Middle frontal gyrus (tissue), 1 donor: ENCODE measurements at regions not wholly inside any gene's neighbourhood (a gene's known extent, or its start where the extent isn't known, plus 50 kb on each side); places are given as distances from the start of the nearest gene placed in this dataset.
"Not testable (repeated sequence)": the region's sequence is repeated elsewhere in the genome, so short reads cannot be mapped to it uniquely, and the experiment has no call there.

Source experiments
- DNase-seq: peaks from one replicate; pipeline ENCODE4 v3.0.0-alpha.2; 2015; ENCODE audit warnings: low spot score; ENCODE audit errors: extremely low spot score

DNA sequence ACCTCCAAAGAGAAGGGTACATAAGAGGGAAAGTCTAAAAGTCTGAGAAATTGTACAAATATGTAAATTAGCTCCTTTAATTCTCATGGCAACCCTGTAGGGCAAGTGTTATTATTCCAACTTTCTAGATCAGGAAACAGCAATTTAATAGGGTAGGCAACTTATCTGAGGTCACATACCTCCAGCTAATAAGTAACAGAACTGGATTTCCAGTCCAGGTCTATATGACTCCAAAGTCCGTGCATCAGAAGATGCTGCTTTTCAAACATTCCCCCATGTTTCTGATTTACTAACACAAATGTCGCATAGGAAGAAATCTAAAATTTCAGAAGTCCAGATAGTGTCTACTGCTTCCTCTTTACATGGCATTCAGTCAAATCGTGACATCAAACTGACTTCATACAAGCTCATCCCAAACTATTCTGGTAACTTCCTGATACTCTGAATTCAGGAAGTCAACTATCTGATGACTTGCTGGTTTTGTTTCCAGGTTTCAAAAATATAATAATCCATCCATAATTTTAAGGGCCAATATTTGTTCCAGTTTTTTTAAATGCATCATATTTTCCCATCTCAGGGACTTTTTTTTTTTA, 419.3 kb upstream of the ACVR2A start:
- no peak for DNase-seq

DNA sequence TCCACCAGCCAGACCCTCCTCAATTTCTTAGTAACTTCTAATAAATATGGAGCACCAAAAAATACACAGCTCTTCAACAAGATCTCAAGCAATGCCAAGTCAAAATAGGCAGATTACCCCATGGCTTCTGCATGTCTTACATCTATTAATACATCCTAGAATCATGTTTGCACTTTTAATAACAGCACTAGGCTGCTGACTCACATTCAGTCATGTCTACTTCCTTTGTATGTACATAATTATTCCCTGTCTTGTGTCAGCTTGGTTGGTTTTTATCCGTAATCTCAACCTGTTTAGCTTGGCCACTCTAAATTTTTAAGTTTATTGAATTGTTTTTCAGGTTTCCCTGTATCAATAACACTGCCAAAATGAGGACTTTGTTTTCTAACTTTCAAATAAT, 420.1 kb upstream of the ACVR2A start:
- DNase-seq: no peak

GRCh38 chr2:147420947-147421675, 423.7 kb upstream of the ACVR2A start:
- DNase-seq: no peak

DNA sequence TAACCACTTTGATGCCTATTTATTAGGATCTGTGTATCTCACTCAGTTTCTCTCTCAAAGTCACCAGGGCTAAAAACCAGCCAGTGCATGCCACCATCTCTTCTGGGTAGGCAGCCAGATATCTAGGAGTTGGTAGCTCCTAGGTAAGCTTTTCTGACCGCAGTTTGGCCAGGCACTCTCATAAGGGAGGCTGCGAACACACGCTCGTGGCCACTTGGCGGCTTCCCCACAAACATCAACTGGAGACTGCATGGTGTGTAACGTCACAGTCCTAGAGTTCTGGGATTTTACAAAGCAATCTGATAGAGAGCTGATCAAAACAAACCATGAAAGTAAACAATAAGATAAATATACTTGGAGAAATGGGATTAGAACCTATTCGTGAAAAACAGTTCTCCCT, 424.3 kb upstream of the ACVR2A start:
- DNase-seq: no peak

DNA sequence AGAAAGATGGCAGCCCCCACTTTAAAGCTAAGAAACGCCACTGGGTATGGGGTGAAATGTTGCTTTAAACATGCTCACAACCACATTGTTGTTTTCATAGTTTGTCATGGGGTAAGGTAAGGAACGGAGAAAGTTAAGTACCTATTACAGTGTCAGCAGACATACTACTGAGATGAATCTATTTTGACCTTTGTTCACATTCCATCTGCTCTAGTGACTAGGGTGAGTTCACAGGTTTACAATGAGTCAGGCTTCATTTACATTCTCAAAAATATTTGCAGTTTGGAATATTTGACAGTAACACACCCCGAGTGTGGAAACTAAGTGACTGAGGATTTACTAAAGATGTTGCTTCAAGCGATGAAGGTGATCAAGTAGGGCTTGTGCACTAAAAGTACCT, 428.7 kb upstream of the ACVR2A start:
- DNase-seq: no peak

GRCh38 chr2:147414656-147415055, 430.2 kb upstream of the ACVR2A start:
- not testable (repeated sequence) for DNase-seq

- no peak for DNase-seq
These were observed 436.5 kb upstream of the ACVR2A start for GRCh38 chr2:147408357-147408756.

GRCh38 chr2:147405651-147406050, 439.2 kb upstream of the ACVR2A start:
- no peak for DNase-seq

DNA sequence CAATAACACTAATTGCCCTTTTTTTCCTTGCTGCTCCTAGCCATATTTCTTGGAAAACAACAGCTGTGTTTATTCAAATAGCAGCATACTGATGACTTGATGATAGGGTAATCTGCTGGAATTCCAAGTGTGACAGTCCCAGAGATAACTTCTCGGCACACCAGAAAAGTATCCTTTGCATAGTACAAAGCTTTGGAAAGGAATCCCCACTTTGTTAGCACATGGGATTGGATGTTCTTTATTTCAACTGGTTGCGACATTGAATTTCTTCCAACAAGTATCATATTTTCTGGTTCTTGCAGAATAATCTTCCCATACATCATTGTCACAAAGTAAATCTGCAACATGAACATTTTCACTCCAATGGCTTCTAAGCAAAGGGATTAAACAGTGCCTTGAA, 445.8 kb upstream of the ACVR2A start:
- DNase-seq: no peak

DNA sequence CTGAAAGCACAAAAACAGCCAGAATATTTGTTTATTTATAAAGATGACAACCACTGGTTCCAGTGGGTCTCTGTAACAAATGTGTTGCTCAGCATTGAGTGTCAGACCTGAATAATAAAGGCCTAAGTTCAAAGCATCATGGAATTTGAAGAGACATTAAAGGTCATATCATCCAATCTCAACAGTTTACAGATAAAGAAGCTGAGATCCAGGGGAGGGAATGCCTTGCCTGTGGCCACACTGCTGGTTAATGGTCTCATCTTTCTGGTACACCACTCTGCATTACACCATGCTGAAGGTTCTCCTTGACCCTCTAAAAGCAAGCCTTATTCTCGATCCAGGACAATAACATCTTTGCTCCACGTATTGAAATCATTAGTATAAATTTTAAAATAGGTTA, 446.5 kb upstream of the ACVR2A start:
- DNase-seq: no peak

- DNase-seq: no peak
These were observed 447.9 kb upstream of the ACVR2A start for GRCh38 chr2:147396890-147397289.

- DNase-seq: no peak
These were observed 450.5 kb upstream of the ACVR2A start for GRCh38 chr2:147394179-147394790.

DNA sequence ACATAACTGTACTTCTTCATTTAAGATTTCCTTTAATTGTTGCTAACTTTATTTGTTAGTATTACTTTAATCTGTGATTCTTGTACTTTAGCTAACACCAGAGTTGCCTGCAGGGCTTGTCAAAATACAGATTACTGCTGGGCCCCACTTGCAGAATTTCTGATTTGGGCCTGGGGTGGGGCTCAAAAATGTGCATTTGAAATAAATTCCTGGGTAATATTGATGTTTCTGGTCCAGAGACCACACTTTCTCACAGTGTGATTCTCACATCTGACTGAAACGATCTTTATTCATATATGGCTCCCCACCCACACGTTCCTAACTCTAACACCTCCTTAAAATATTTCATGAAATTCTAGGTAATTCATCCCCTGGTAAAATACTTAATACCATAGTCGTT, 452.6 kb upstream of the ACVR2A start:
- DNase-seq: no peak

- DNase-seq: no peak
These were observed 454.4 kb upstream of the ACVR2A start for GRCh38 chr2:147390475-147390874.

DNA sequence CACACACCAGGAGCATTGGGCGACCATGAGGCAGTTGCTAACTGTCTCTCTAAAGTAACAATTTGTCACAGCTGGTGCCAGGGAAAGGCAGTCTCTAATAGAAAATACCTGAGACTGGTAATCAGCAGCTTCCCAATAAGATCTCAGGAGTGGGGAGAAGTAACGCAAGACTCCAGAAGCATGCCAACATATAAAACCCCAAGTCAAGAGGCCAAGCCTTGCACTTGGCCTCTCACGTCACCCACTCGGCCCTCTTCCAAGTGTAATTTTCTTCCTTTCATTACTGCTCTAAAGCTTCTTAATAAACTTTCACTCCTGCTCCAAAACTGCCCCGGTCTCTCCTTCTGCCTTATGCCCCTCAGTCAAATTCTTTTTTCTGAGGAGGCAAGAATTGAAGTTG, 455.6 kb upstream of the ACVR2A start:
- DNase-seq: no peak

DNA sequence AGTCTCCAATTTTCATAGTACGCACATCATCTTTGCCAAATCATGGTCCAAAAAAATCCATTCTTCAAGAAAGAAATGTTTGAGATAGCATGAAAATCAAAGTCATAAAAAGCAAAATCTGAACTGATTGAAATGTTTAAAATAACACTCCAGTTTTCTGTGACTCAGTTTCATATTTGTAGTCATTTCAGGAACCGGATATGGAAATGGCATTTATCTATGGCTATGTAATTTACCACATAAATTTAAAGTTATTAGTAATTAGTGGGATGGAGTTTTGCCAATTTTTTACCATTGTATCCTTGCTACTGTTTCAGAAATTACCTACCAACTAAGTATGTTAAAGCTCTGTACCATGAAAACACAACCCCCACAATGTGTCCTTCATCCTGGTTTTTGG, 456.6 kb upstream of the ACVR2A start:
- DNase-seq: no peak

GRCh38 chr2:147386284-147386683, 458.5 kb upstream of the ACVR2A start:
- no peak for DNase-seq

DNA sequence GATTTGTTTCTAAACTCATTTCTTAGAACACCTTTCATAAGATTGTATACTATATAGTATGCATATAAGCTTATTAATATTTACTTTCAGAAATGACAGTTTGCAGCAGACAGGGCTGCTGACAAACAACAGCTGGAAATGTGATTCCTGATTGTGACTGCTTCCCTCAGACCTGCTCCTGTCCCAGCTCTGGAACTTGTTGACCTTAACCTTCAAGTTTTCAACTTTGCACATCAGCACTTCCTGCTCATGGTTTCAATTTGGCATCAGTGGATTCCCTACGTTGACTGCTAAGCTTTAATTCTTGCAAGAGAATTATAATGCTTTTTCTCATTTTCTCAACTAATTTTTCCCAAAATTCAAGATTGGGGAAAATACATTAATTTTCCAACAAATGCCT, 459.2 kb upstream of the ACVR2A start:
- DNase-seq: no peak

GRCh38 chr2:147384659-147385058, 460.2 kb upstream of the ACVR2A start:
- DNase-seq: no peak

DNA sequence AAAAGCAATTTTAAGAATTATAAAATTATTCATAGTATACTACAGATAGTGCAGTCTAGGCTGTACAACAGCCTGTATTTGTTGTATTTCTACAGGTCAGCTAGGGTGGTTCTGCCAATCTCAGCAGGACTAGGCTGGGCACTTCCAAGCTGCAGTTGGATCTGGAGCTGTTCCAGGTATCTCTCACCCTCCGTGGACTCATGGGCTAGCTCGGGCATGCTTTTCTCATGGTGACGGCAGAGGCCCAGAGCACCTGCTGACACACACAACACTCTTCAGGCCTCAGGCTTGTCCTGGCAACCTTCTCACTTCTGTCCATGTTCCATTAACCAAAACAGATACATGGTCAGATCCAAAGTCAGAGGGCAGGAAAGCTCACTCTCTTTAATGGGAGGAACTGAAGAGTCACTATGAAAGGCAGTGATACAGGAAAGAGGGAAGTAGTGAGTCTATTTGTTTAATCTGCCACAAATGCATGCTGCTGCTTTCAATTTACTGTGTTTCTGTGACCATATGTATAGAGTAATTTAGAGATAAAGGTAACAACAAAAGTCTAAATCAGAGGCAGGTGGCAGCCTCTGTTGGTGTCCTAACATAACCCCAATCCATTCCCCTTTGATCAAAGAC, 462.4 kb upstream of the ACVR2A start:
- no peak for DNase-seq

- no peak for DNase-seq
These were observed 466.4 kb upstream of the ACVR2A start for GRCh38 chr2:147378403-147378802.

GRCh38 chr2:147375073-147375472, 469.8 kb upstream of the ACVR2A start:
- no peak for DNase-seq

- DNase-seq: no peak
These were observed 470.4 kb upstream of the ACVR2A start for GRCh38 chr2:147374423-147374811.
